ENCODE measurements at regions not wholly inside any gene's neighbourhood (a gene's known extent, or its start where the extent isn't known, plus 50 kb on each side); places are given as distances from the start of the nearest gene placed in this dataset.

DNA sequence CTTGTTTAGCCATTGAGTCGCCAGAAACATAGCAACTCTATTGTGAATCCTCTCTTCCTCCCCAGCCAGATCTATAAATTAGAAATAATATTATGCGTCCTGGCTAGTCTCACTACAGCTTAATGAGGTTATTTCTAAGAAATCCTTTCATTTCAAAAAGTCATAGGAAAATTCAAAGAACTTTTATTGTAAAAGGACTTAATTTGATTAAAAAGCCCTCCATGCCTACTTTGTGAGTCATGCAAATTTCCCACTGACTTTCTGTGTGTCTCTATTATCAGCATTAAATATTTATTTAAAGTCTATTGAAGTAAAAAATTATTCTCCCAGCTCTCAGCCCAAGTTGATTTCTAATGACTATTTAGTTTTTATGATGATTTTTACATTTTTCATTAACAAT lies 160.7 kb downstream of the PHLDA1 start:
- TF ChIP-seq, protein P1, sequence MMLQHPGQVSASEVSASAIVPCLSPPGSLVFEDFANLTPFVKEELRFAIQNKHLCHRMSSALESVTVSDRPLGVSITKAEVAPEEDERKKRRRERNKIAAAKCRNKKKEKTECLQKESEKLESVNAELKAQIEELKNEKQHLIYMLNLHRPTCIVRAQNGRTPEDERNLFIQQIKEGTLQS (CRISPR knock-in tag; conservative IDR thresholded peaks at IDR 0.05) = no peak
- no peak for TF ChIP-seq CTCF (IDR thresholded peaks at IDR 0.05)
- TF ChIP-seq FOXK1 (CRISPR knock-in tag; IDR thresholded peaks at IDR 0.05) = no peak

All from WTC11 (cell line).